Thyroid gland (tissue), 4 donors: ENCODE measurements at regions not wholly inside any gene's neighbourhood (a gene's known extent, or its start where the extent isn't known, plus 50 kb on each side); places are given as distances from the start of the nearest gene placed in this dataset.

Source experiments
- DNase-seq, 2 donors: peaks; one replicate each; pipeline ENCODE4 v3.0.0-alpha.2; 2019
- H3K27ac ChIP-seq, 3 donors: fragments of 200-600 bp; sonication (generic); 1 replicate in 2 of 3; 2 replicates in 1 of 3; pipeline ENCODE4 v1.5.1; 2016 to 2019; ENCODE audit warnings: mild to moderate bottlenecking in 1 of 3, moderate library complexity in 1 of 3
- H3K27me3 ChIP-seq: fragments of 200-600 bp; sonication (generic); one replicate; pipeline ENCODE4 v1.5.1; 2019
- H3K36me3 ChIP-seq, 2 donors: fragments of 200-600 bp; sonication (generic); one replicate each; pipeline ENCODE4 v1.5.1; 2016 to 2019
- H3K4me1 ChIP-seq, 2 donors: fragments of 200-600 bp; sonication (generic); one replicate each; pipeline ENCODE4 v1.5.1; 2017 to 2019
- H3K4me3 ChIP-seq, 3 donors: fragments of 200-600 bp; sonication (generic); replicated peaks in 1 of 3; 1 replicate in 2 of 3; 2 replicates in 1 of 3; pipeline ENCODE4 v1.5.1; 2016; ENCODE audit warnings: mild to moderate bottlenecking in 1 of 3
- H3K9me3 ChIP-seq: fragments of 200-600 bp; sonication (generic); one replicate; pipeline ENCODE4 v1.5.1; 2017
- POLR2A ChIP-seq, 2 donors: fragments of 450-650 bp; IDR thresholded peaks; one replicate each; pipeline ENCODE4 v1.6.1; 2017; ENCODE audit warnings: antibody characterized with exemption in 2 of 2, mild to moderate bottlenecking in 2 of 2, moderate library complexity in 1 of 2
- WGBS, 2 donors: methylation state at CpG; one replicate each; pipeline ENCODE4 v1.1.5; 2017; 5-methylcytosine and 5-hydroxymethylcytosine counted together
- intact Hi-C: fragments of 100-400 bp; cut with DNase I; formaldehyde crosslinking; loops from one replicate; pipeline ENCODE4 v1.15.1; 2023
- TF ChIP-seq, protein P1 (sequence below), 6 experiments: fragments of 200-600 bp in 3 of 6; fragments of 450-650 bp in 3 of 6; sonication (generic) in 3 of 6; IDR thresholded peaks; one replicate each; pipeline ENCODE4 v1.5.1; 2016 to 2019; ENCODE audit warnings: antibody characterized with exemption in 6 of 6, mild to moderate bottlenecking in 2 of 6, inconsistent platforms in 1 of 6, moderate library complexity in 1 of 6

- Histone ChIP-seq H3K9me3 (no peaks in the 10 kb centered on the region), H3K27me3 (no peaks in the 10 kb centered on the region), H3K4me3 (no peak overlapping the region), H3K4me1 (peaks cover under 1 to 12% of the 10 kb centered on the region in 2 donors), H3K36me3 (no peaks in the 10 kb centered on the region), H3K27ac (no peak overlapping the region)
- TF ChIP-seq, protein P1, sequence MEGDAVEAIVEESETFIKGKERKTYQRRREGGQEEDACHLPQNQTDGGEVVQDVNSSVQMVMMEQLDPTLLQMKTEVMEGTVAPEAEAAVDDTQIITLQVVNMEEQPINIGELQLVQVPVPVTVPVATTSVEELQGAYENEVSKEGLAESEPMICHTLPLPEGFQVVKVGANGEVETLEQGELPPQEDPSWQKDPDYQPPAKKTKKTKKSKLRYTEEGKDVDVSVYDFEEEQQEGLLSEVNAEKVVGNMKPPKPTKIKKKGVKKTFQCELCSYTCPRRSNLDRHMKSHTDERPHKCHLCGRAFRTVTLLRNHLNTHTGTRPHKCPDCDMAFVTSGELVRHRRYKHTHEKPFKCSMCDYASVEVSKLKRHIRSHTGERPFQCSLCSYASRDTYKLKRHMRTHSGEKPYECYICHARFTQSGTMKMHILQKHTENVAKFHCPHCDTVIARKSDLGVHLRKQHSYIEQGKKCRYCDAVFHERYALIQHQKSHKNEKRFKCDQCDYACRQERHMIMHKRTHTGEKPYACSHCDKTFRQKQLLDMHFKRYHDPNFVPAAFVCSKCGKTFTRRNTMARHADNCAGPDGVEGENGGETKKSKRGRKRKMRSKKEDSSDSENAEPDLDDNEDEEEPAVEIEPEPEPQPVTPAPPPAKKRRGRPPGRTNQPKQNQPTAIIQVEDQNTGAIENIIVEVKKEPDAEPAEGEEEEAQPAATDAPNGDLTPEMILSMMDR (IDR thresholded peaks at IDR 0.05), result no peak
- no peak for TF ChIP-seq POLR2A (IDR thresholded peaks at IDR 0.05)
- no peak for DNase-seq
- intact Hi-C loops, result no loop called here
- WGBS, 2 donors, result 87 to 98% methylated on average over 1 of the region's 1 CpG
Measured at GRCh38 chr1:224496826-224497225, 62.2 kb upstream of the WDR26 start.

- DNase-seq, result no peak
- H3K4me1 ChIP-seq, result peaks cover 12 to 23% of the 10 kb centered on the region in 2 donors
- intact Hi-C loops, result no loop called here
- no peaks in the 10 kb centered on the region for H3K9me3 ChIP-seq
- TF ChIP-seq, protein P1 (IDR thresholded peaks at IDR 0.05), result no peak
- 50% methylated on average over 3 of the region's 3 CpGs for WGBS, 2 donors
- no peaks in the 10 kb centered on the region for H3K36me3 ChIP-seq
- no peak overlapping the region for H3K4me3 ChIP-seq
- peak overlapping the region; percentile 28 to 48 (median 39) for H3K27ac ChIP-seq
- H3K27me3 ChIP-seq, result no peaks in the 10 kb centered on the region
Measured at GRCh38 chr1:224497714-224498573, 63.3 kb upstream of the WDR26 start.

- Histone ChIP-seq H3K27me3 (no peaks in the 10 kb centered on the region), H3K9me3 (no peaks in the 10 kb centered on the region), H3K27ac (peak overlapping the region; percentile 28 to 48 (median 39)), H3K36me3 (no peaks in the 10 kb centered on the region), H3K4me1 (peaks cover 18 to 30% of the 10 kb centered on the region in 2 donors), H3K4me3 (no peak overlapping the region)
- WGBS, 2 donors, result 60 to 68% methylated on average over 12 of the region's 12 CpGs
- intact Hi-C loops, result no loop called here
- TF ChIP-seq POLR2A (IDR thresholded peaks at IDR 0.05), result no peak
- TF ChIP-seq, protein P1 (IDR thresholded peaks at IDR 0.05), result no peak
- no peak for DNase-seq
Measured at GRCh38 chr1:224498574-224499170, 64.1 kb upstream of the WDR26 start.

GRCh38 chr1:224499204-224499603 lies 64.6 kb upstream of the WDR26 start:
- peaks cover 23 to 35% of the 10 kb centered on the region in 2 donors for H3K4me1 ChIP-seq
- H3K27me3 ChIP-seq, result no peaks in the 10 kb centered on the region
- intact Hi-C loops, result no loop called here
- no peak for TF ChIP-seq POLR2A (IDR thresholded peaks at IDR 0.05)
- TF ChIP-seq, protein P1 (IDR thresholded peaks at IDR 0.05), result no peak
- H3K9me3 ChIP-seq, result no peaks in the 10 kb centered on the region
- H3K27ac ChIP-seq, result no peak overlapping the region
- no peak overlapping the region for H3K4me3 ChIP-seq
- DNase-seq, result no peak
- H3K36me3 ChIP-seq, result no peaks in the 10 kb centered on the region
- WGBS, 2 donors, result 57 to 81% methylated on average over 2 of the region's 2 CpGs

DNA sequence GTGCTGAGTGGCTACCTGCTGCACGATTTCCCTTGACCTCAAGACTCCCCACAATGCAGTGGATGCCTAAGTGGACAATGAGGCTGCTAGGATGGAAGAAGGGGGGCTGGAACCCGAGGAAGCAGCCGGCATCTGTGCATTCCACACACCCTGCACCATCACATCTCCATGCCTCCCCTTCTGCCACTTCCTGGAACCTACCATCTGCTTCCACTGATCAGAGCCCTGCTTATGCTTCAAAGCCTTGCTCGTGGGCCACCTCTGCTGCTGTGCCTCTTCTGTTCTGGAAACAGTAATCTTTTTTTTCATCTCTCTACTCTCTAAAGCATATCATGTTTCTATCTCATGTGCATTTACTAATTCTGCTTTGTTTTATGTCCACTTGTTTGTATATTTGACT lies 66.2 kb upstream of the WDR26 start:
- no peak for DNase-seq
- intact Hi-C loops, result no loop called here
- Histone ChIP-seq H3K4me3 (no peak overlapping the region), H3K27ac (no peak overlapping the region), H3K4me1 (peaks cover 23 to 39% of the 10 kb centered on the region in 2 donors), H3K9me3 (no peaks in the 10 kb centered on the region), H3K27me3 (no peaks in the 10 kb centered on the region), H3K36me3 (no peaks in the 10 kb centered on the region)
- 75 to 90% methylated on average over 4 of the region's 4 CpGs for WGBS, 2 donors
- TF ChIP-seq POLR2A (IDR thresholded peaks at IDR 0.05), result no peak
- TF ChIP-seq, protein P1 (IDR thresholded peaks at IDR 0.05), result no peak
